Stimulated activated CD8-positive, alpha-beta memory T cell treated with anti-CD3 and anti-CD28 coated beads, Interleukin-4, amount 100 ng/mL, for 48 hours (primary cell): ENCODE measurements at regions not wholly inside any gene's neighbourhood (a gene's known extent, or its start where the extent isn't known, plus 50 kb on each side); places are given as distances from the start of the nearest gene placed in this dataset.

Source experiments
- DNase-seq: peaks from one replicate; pipeline ENCODE4 v3.0.0-alpha.2; 2020

DNA sequence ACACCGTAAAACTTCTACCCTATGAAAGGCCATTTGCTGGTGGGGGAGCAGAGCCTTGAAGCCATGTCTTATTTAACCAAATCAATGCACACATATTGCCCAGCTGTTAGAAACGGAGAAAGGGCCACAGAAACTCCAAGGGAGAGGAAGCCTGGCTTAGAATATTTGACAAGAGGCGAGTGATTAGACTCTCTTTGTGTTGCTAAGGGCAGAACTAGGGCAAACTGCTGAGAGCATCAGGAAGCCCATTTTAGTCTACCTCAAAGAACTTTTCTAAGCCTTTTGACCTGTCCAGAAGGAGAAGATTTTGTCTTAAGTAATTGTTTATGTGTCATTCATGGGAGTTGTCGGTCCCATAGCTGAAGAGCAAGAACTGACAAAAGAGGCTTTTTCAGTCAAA is 54.4 kb upstream of the CELF4 start:
- no peak for DNase-seq

DNA sequence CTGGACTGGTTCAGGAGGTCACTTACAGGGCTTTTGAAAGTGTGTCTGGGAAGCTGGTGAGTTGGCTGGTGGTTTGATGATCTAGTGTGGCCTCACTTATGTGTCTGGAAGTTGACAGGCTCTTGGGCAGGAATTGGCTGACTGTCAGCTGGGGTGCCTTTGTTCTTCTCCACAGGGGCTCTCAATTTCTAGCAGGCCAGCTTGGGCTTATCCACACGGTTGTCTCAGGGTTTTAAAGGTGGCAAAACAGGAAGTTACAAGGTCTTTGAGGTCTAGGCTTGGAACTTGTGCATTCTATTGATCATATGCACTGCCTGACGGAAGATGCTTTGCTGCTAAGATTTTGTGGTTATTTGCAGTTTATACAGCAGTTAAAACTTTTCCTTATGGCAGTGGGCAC is 52.0 kb upstream of the CELF4 start:
- no peak for DNase-seq
